ENCODE measurements at regions not wholly inside any gene's neighbourhood (a gene's known extent, or its start where the extent isn't known, plus 50 kb on each side); places are given as distances from the start of the nearest gene placed in this dataset.
A peak's percentile ranks its signal among the peaks of the same experiment; 100 is the strongest.

- DNase-seq (ENCODE audit: low read depth): no peak
Observed at GRCh38 chr17:69900101-69900500, 174.9 kb upstream of the KCNJ16 start.

DNA sequence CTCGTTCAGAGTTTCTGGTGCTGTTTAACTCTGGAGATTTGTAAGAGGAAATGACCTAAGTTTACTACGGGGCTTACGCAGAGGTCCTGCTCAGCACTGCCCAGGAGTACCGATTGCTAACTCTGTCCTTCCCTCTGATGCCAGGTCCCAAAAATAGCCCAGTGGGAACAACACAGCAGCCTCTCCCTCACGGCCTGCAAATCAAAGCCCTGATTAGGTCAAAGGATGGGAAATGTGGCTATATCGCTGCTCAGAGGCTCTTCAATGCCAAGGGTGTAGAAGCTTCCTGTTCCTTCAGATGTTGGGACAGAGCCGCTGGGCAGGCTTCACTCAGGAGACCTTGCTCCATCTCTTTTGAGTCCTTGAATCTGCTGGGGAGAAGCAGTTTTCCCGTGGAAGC, 174.2 kb upstream of the KCNJ16 start:
- DNase-seq (ENCODE audit: low read depth): no peak

GRCh38 chr17:69906306-69906705, 168.7 kb upstream of the KCNJ16 start:
- no peak for DNase-seq (ENCODE audit: low read depth)

GRCh38 chr17:69907132-69907847, 167.7 kb upstream of the KCNJ16 start:
- no peak for DNase-seq (ENCODE audit: low read depth)

DNA sequence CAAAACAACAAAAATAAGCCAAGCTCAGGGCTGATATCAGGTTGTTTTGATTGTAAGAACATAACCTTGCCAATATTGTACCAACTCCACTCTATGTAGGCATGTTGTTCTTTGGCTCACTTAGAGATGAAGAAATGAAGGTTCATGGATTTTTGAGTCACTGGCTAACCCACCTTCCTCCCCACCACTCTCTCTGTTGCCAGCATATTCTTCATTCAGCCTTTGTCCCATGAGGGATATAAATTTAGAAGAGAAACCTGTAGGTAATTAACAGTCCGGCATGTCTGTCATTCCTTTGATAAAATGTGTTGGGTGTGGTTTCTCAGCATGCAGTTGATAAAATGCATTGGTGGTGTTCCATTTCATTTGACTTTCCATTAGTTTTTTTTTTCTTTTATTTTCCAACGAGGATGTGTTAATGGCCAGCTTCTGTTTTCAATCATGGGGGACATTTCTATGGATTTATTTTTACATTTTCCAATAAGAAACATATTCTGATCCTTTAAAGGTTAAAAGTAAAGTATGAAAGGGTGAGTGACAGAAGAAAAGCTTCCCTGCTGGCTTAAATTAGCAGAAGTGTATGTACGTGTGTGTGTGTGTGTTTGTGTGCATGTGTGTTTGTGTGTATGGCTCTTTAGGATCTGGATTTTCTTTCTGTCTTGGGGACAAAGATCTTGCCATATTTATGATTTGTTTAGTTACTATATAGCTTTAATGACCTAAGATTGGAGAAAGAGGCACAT, 166.2 kb upstream of the KCNJ16 start:
- no peak for DNase-seq (ENCODE audit: low read depth)

- DNase-seq (ENCODE audit: low read depth): no peak
Observed at GRCh38 chr17:69909389-69909788, 165.6 kb upstream of the KCNJ16 start.

DNA sequence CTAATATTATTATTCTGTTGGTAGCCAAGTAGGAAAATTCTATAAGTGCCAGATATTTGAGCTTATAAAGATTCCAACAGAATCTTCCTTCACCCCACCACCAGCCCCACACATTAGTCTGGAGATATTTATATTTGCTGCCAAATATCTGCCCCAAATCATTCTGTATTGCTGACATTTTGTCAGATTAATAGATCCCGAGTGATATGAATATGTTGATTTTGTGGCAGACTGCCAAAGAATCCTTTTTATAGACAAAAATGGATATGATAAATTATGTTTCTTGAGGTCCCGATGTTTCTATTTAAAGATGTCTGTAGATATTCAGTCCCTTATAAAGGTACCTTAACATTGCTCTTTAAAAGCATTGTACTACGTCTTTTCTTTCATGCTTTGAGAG, 162.2 kb upstream of the KCNJ16 start:
- no peak for DNase-seq (ENCODE audit: low read depth)

GRCh38 chr17:69913216-69913615, 161.8 kb upstream of the KCNJ16 start:
- no peak for DNase-seq (ENCODE audit: low read depth)

GRCh38 chr17:69913616-69914015, 161.4 kb upstream of the KCNJ16 start:
- DNase-seq (ENCODE audit: low read depth): no peak

- DNase-seq (ENCODE audit: low read depth): no peak
Observed at GRCh38 chr17:69914520-69914919, 160.5 kb upstream of the KCNJ16 start.

DNA sequence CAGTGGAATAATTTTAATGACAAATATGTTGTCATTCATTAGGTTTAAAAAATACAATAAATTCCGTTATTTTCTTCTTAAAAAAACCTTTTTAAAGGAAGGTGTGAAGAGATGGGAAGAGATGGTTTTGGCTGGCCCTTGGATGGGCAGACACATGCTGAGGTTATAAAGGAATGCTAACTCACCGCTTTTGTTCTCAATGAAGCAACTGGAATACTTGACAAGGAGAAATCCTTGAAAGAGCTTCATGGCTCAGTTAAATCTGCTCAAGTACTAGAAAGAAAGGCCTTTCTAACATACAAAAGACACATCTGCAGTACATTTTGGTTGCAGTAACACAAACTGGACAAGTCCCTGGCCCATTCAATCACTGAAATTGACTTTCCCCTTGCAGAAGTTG, 158.3 kb upstream of the KCNJ16 start:
- no peak for DNase-seq (ENCODE audit: low read depth)

DNA sequence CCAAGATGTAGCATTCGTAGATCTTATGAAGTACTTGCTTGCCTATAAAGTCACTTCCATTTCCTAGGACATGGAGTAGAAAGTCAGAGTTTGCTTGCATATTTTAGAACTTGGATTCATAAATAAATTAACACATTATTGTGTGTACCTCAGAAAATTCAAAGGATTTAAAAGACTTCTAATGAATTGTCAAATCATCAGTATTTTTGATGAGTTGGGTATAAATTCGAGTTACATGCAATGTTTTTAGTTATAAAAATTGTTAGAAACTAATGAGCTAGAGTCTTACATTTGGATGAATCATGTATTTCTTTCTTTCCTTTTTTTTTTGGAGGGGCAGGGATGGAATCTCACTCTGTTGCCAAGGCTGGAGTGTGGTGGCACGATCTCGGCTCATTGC, 156.9 kb upstream of the KCNJ16 start:
- DNase-seq (ENCODE audit: low read depth): no peak

- no peak for DNase-seq (ENCODE audit: low read depth)
Observed at GRCh38 chr17:69919789-69920188, 155.2 kb upstream of the KCNJ16 start.

GRCh38 chr17:69921046-69921445, 154.0 kb upstream of the KCNJ16 start:
- no peak for DNase-seq (ENCODE audit: low read depth)

GRCh38 chr17:69928611-69929010, 146.4 kb upstream of the KCNJ16 start:
- no peak for DNase-seq (ENCODE audit: low read depth)

DNA sequence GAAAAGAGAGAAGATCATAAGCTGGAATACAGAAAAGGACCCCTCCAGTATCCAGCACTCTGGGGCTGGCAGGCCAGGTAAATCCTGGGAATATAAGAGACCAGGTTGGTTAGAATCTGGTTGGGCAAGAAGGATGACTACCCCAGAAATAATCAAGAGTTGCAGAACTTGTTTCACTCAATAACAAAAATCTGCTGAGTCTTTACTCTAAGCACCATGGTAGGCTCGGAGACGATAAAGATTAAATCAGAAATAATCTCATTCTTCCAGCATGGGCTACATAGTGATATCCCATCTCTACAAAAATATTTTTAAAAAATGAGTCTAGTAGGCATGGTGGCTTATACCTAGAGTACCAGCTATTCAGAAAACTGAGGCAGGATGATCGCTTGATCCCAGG, 138.0 kb upstream of the KCNJ16 start:
- DNase-seq (ENCODE audit: low read depth): no peak

DNA sequence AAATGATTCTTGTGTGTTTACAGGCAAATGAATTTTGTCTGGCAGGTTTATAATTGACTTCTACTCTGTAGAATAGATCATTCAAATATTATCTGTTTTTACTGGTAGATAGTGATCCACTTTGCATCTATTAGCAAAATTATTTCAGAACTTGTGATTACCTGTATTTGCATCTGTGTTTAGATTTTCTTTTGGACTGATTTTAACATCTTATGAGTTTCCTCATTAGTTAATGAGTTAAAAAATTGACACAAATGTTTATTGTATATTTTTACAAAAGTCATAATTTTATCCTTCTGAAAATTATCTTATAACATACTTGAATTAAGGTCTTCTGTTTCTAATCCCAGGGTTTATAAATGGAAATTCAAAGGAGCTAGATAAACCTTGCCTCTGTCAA, 132.0 kb upstream of the KCNJ16 start:
- DNase-seq (ENCODE audit: low read depth): no peak

- no peak for DNase-seq (ENCODE audit: low read depth)
Observed at GRCh38 chr17:69944406-69944805, 130.6 kb upstream of the KCNJ16 start.

DNA sequence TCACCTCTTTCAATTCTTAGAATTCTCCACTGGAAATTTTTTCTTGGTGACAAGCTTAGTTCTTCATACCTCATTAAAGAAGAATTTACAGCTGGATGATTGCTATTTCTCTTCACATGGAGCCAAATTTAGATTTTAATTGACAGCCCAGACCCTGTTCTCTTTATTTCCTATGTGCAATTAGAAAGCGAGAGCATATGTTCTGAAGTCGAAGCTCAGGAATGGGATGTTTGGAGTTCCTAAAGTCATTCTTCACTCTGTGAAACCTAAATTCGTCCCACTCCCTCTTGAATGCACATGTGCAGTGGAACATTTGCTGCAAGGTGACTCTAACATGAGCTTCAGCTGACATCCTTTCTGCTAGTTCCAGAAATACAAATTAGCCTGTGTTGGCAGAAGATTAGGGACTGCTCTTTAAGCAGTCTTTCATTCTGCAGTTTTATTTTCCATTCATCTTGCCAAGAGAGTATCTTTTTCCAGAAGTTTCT, 129.3 kb upstream of the KCNJ16 start:
- no peak for DNase-seq (ENCODE audit: low read depth)

- peak; percentile 64 for DNase-seq (ENCODE audit: low read depth)
Observed at GRCh38 chr17:69947027-69947759, 127.8 kb upstream of the KCNJ16 start.

DNA sequence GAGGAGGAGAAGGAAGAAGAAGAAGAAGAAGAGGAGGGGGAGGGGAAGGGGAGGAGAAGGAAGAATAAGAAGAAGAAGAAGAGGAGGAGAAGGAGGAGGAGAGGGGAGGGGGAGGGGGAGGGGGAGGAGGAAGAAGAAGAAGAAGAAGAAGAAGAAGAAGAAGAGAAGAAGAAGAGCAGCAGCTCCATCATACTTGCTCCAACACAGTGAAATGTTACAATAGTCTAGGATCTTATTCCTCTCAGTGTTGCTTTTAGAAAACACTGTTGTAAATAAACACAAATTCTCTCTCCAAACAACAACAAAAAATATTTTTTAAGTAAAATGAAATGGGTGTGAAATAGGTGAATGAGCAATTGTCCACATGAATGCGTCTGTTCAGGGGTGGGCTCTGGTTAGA, 126.6 kb upstream of the KCNJ16 start:
- no peak for DNase-seq (ENCODE audit: low read depth)

DNA sequence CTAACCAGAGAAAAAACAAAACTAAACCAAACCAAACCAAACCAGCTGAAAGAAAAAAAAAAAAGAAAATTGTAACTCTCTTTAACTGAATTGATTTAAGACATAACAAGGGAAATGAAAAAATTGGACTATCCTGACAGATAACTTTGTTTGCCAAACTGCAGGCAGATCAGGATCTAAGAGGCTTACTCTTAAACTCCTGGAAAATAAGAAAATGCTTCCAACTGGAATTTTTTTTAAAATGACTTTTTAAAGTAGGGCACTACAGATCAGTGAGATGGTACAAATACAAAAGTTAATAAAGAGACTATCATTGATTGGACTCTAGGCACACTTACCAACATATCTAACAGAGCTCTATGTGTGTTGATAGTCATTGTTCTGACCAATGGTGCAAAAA, 125.5 kb upstream of the KCNJ16 start:
- no peak for DNase-seq (ENCODE audit: low read depth)

Measured in CMK (cell line).